Cardiac septum (tissue), 1 donor: ENCODE measurements at regions not wholly inside any gene's neighbourhood (a gene's known extent, or its start where the extent isn't known, plus 50 kb on each side); places are given as distances from the start of the nearest gene placed in this dataset.
"Not testable (repeated sequence)": the region's sequence is repeated elsewhere in the genome, so short reads cannot be mapped to it uniquely, and the experiment has no call there.

ENCODE experiments used
- DNase-seq: peaks from one replicate; pipeline ENCODE4 v3.0.0-alpha.2; 2020; ENCODE audit warnings: low spot score
- intact Hi-C: fragments of 100-400 bp; cut with DNase I; formaldehyde crosslinking; loops from one replicate; pipeline ENCODE4 v1.14.0; 2022
- donor health status: DM: no; HTN: no; CAD: no.

DNA sequence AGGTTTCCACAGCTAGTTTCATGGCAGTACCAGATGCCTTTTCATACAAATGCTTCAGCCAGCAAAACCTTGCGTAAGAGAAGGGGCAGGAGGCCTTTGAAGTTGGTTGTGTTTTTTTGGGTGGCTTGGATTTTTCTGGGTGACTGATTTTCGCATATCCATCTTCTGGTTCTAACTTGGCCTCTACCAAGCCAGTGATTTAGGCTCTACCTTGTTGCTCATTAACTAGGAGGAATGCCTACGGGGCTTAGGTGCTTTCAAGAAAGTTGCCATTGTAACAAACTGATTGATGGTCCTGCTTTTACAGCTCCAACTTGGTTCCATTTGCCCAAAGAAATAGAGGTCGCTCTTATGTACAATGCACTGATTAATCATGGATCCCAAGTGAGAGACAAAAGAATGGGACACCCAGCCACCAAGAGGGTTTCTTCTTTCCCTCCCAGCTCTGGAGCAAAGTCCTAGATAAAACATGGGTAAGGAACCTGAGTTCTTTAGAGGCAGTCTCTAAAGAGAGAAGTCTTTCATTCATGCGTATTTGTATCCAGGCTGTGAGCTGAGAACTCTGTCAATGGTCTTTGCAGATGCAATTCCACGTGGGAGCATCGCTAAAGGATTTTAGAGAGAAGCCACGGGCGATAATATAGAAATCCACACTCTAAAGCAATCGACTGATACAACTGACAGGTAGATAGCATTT lies 92.1 kb upstream of the FGFR2 start:
- no peak for DNase-seq
- intact Hi-C loops = no loop called here

- intact Hi-C loops = no loop called here
- DNase-seq = no peak
Measured at GRCh38 chr10:121687095-121687813, 89.0 kb upstream of the FGFR2 start.

DNA sequence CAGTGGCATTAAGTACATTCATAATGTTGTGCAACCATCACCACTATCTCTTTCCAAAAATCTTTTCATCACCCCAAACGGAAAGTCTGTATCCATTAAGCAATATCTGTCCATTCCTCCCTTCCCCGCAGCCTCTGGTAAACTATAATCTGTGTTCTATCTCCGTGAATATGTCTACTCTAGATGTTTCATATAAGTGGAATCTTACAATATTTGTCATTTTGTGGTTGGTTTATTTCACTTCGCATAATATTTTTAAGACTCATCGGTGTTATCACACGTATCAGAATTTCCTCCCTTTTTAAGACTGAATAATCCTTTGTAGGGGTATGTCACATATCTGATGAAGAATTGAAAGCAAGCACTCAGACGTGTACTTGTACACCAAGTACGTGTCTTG lies 86.0 kb upstream of the FGFR2 start:
- intact Hi-C loops = no loop called here

GRCh38 chr10:121683816-121684215 lies 85.6 kb upstream of the FGFR2 start:
- DNase-seq = no peak
- intact Hi-C loops = no loop called here

More for the DNA sequence above, 86.0 kb upstream of the FGFR2 start:
- no peak for DNase-seq

- DNase-seq = no peak
- intact Hi-C loops = no loop called here
Measured at GRCh38 chr10:121683366-121683765, 85.1 kb upstream of the FGFR2 start.

GRCh38 chr10:121681997-121682687 lies 83.9 kb upstream of the FGFR2 start:
- intact Hi-C loops = no loop called here

GRCh38 chr10:121680879-121681655 lies 82.8 kb upstream of the FGFR2 start:
- intact Hi-C loops = no loop called here
- DNase-seq = no peak

More at GRCh38 chr10:121681997-121682687, 83.9 kb upstream of the FGFR2 start:
- no peak for DNase-seq

GRCh38 chr10:121679916-121680315 lies 81.7 kb upstream of the FGFR2 start:
- intact Hi-C loops = no loop called here
- DNase-seq = no peak

DNA sequence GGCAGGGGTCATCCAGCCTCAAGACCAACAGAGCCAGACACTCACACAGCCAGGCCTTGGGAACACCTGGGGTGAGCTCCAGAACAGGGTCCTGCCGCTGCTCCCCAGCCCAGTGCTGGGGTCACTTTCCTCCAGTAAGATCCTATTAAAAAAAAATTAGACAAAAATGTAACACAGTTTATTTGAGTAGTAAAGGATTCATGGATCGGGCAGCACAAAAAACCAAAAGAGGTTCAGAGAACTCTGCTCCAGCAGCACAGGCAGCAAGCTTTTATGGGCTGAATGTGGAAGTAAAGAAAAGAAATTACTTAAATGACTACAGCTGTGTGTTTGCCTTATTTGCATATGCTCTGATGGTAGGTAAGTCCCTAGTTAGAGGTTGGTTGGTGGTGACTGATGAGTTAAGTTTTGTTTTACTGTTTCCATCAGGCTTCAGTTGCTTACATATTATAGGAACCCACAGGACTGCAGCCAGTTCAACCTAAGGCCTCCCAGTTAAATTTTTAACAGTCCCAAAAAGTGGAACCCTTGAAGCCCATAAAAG lies 80.5 kb upstream of the FGFR2 start:
- DNase-seq = no peak

GRCh38 chr10:121677880-121678279 lies 79.6 kb upstream of the FGFR2 start:
- intact Hi-C loops = no loop called here
- no peak for DNase-seq

More for the DNA sequence above, 80.5 kb upstream of the FGFR2 start:
- intact Hi-C loops = no loop called here

DNA sequence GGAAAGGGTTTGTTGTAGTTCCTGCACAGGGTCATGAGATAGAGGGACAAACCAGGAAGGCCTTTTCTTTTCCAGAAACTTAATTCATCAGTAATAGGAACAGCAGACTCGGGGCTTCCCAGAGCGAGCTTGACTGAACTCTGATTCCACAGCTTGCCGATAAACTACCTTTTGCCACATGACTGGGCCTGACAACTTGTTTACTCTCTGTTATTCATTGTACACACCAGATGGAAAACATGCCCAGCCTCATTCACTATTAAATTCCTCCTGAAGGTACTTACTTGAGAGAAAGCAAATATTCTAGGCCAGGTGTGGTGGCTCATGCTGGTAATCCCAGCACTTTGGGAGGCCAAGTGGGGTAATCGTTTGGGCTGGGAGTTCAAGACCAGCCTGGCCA lies 77.1 kb upstream of the FGFR2 start:
- intact Hi-C loops = no loop called here
- no peak for DNase-seq

DNA sequence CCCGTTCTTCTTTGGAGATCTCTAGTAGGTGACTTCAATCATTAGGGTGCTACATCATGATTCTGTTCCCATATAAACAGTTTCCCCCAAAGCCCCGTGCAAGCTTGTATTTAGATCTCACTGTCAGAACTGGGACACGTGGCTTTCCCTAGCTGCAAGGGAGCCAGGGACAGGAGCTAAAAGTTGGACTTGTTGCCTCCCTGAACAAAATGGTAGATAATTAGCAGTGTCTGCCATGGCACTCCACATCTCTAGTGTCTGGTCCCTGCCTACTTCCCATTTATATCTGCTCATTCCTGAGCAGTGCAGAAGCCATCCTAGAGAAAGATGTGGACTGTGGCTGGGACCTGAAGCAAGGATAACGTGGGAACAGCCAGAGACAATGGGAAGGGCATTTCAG lies 76.6 kb upstream of the FGFR2 start:
- intact Hi-C loops = no loop called here
- no peak for DNase-seq

GRCh38 chr10:121672733-121673132 lies 74.5 kb upstream of the FGFR2 start:
- no peak for DNase-seq
- intact Hi-C loops = no loop called here

DNA sequence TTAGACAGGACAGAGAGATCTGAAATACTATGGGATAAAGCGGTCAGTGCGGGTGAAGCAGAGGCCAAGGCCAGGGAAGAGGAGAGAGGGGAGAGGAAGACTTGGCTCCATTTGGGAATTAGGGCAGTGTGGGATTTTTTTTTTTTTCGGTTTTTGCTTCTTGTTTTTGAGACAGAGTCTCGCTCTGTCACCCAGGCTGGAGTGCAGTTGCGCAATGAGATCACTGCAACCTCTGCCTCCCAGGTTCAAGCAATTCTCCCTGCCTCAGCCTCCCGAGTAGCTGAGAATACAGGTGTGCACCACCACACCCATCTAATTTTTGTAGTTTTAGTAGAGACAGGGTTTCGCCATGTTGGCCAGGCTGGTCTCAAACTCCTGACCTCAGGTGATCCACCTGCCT lies 71.6 kb upstream of the FGFR2 start:
- intact Hi-C loops = not testable (repeated sequence)

GRCh38 chr10:121669028-121669374 lies 70.8 kb upstream of the FGFR2 start:
- intact Hi-C loops = no loop called here
- no peak for DNase-seq

More for the DNA sequence above, 71.6 kb upstream of the FGFR2 start:
- not testable (repeated sequence) for DNase-seq

DNA sequence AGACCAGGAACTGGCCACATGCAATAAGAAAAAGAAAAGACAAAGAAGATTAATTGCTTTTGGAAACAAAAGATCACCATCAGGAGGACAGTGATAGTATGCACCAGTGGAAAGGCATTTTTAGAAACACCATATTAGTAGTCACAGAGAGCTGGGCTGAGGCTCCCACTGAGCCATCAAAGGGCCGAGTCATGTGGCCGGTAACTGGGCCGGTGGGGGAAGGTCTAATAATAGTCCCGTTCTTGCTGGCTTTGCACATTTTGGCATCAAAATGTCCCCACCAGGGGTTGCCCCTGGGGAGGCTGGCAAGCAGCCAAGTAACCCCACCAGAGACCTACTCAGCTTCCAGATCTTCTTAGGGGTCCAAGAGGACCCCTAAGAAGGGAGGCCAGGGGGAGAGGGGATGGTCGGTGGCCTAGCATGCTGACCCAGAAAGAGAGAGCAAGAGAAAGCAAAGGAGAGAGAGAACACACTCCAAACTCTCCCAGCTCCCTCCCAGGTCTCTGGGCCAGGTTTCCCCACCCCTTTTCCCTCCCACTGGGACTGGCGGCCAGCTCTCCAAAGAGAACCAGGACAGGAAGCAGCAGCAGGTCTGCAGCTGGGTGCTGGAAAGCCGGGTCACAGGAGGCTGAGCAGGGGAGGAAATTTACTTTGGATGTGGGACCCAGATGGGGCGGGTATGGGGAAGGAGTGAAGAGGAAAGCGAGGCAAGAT lies 70.2 kb upstream of the FGFR2 start:
- no peak for DNase-seq
- intact Hi-C loops = no loop called here

DNA sequence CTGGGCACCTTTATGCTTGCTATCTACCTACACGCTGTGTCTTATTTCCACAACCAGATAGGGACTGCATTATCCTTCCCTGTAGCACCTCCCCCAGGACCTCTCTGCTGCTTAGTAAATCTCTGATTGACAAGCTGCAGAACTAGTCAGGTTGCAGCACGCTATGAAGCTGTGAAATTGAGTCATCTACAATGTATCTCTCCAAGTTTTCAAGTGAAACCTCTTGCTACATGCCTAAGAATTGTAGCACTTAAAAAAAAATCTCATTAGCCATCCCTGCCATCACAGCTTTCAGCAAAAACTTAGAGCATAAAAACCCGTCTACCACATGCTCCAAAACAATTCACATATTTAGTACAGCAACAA lies 69.7 kb upstream of the FGFR2 start:
- DNase-seq = no peak
- intact Hi-C loops = no loop called here

GRCh38 chr10:121665809-121666208 lies 67.6 kb upstream of the FGFR2 start:
- intact Hi-C loops = no loop called here
- DNase-seq = no peak

DNA sequence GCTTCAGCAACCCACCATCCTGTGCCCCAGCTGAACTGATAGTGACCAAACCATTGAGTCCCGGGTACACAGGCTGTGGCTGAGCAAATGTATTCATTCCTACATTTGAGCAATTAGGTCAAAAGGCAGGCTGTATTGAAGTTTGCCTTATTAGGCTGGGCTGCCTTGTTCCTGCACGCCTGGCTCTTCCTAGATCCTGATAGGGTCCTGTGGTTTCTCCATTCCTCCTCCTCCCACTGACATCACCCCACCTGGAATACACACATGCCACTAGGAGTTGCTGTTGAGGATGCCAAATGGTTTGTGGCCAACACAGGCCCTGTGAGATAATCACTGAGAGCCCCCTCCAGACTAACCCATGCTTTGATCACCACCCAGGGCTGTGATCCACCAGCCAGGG lies 66.4 kb upstream of the FGFR2 start:
- intact Hi-C loops = no loop called here
- no peak for DNase-seq
